GM18519 (cell line): ENCODE measurements at regions not wholly inside any gene's neighbourhood (a gene's known extent, or its start where the extent isn't known, plus 50 kb on each side); places are given as distances from the start of the nearest gene placed in this dataset.

ENCODE experiments used
- ATAC-seq: cut with Tn5 transposase; IDR thresholded peaks from one replicate; pipeline ENCODE4 v1.9.1; 2021; ENCODE audit warnings: mild to moderate bottlenecking, moderate library complexity; ENCODE audit not compliant: unreplicated experiment, low FRiP score

GRCh38 chrX:36913551-36913950 lies 94.6 kb upstream of the FAM47C start:
- ATAC-seq: no peak

GRCh38 chrX:36916941-36917340 lies 91.2 kb upstream of the FAM47C start:
- no peak for ATAC-seq

GRCh38 chrX:36927712-36928111 lies 80.5 kb upstream of the FAM47C start:
- no peak for ATAC-seq

- ATAC-seq: no peak
Measured at GRCh38 chrX:36930491-36930890, 77.7 kb upstream of the FAM47C start.

GRCh38 chrX:36947214-36947613 lies 61.0 kb upstream of the FAM47C start:
- ATAC-seq: no peak

GRCh38 chrX:36950495-36951253 lies 57.5 kb upstream of the FAM47C start:
- ATAC-seq: no peak

GRCh38 chrX:36957425-36958328 lies 50.5 kb upstream of the FAM47C start:
- no peak for ATAC-seq
